ENCODE measurements at regions not wholly inside any gene's neighbourhood (a gene's known extent, or its start where the extent isn't known, plus 50 kb on each side); places are given as distances from the start of the nearest gene placed in this dataset.

DNA sequence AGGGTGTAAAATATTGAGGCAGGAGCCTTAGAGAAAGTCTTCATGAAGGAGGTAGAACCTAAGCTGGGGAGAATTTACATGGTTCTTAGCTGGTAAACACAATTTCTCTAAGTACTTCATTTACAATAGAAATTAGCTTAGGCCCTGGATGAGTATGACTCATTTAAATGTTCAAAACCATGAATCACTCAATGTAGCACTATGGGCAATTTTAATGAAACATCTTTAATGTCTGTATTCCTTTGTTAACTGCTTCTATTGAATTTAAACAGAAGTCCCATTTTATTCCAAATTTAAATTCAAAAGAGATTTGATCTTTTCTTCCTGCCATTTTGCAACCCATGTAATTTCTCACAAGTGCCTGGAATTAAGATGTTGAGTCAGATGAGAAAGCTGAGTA lies 252.1 kb downstream of the RFC3 start:
- Mint-ChIP-seq H3K4me1 (ENCODE audit: unreplicated experiment) (peaks cover 12% of the 10 kb centered on the region), H3K27ac (no peak overlapping the region), H3K4me3 (no peak overlapping the region), H3K36me3 (no peaks in the 10 kb centered on the region), H3K27me3 (no peaks in the 10 kb centered on the region), H3K9me3 (peaks cover 27% of the 10 kb centered on the region)
- no peak for DNase-seq (ENCODE audit: extremely low spot score, unreplicated experiment)
- TF ChIP-seq, protein P1, sequence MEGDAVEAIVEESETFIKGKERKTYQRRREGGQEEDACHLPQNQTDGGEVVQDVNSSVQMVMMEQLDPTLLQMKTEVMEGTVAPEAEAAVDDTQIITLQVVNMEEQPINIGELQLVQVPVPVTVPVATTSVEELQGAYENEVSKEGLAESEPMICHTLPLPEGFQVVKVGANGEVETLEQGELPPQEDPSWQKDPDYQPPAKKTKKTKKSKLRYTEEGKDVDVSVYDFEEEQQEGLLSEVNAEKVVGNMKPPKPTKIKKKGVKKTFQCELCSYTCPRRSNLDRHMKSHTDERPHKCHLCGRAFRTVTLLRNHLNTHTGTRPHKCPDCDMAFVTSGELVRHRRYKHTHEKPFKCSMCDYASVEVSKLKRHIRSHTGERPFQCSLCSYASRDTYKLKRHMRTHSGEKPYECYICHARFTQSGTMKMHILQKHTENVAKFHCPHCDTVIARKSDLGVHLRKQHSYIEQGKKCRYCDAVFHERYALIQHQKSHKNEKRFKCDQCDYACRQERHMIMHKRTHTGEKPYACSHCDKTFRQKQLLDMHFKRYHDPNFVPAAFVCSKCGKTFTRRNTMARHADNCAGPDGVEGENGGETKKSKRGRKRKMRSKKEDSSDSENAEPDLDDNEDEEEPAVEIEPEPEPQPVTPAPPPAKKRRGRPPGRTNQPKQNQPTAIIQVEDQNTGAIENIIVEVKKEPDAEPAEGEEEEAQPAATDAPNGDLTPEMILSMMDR (conservative IDR thresholded peaks at IDR 0.05): no peak

DNA sequence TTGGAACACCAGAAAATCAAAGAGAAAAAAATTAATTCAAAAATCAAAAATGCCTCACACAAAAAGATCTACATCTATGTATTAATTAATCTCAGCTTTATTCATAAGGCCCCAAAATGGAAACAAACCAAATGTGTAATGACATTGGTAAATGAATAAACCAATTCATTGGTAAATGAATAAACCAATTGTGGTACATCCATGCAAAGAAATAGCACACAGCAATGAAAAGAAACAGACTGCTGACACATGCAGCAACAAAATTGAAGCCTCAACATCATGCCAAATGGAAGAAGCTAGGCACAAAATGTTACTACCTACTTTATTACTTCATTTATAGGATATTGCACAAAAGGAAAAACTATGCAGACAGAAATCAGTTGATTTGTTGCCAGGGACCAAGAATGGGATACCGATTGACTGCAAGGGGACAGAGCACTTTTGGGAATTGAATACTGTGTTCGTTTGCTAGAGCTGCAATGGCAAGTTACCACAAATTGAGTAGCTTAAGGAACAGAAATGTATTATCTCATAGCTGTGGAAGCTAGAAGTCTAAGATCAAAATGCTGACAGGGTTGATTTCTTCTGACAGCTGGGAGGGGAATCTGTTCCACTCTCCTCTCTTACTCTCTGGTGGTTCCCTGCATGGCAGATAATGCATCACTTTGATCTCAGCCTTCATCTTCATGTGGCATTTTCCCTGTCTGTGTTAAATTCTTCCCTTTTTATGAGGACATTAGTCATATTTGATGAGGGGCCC lies 252.8 kb downstream of the RFC3 start:
- H3K4me1 Mint-ChIP-seq (ENCODE audit: unreplicated experiment): peaks cover 9% of the 10 kb centered on the region
- H3K27me3 Mint-ChIP-seq: no peaks in the 10 kb centered on the region
- TF ChIP-seq, protein P1 (conservative IDR thresholded peaks at IDR 0.05): no peak
- peaks cover 27% of the 10 kb centered on the region for H3K9me3 Mint-ChIP-seq
- H3K27ac Mint-ChIP-seq: peak overlapping the region; percentile 59
- H3K36me3 Mint-ChIP-seq: no peaks in the 10 kb centered on the region
- H3K4me3 Mint-ChIP-seq: no peak overlapping the region
- DNase-seq (ENCODE audit: extremely low spot score, unreplicated experiment): no peak

DNA sequence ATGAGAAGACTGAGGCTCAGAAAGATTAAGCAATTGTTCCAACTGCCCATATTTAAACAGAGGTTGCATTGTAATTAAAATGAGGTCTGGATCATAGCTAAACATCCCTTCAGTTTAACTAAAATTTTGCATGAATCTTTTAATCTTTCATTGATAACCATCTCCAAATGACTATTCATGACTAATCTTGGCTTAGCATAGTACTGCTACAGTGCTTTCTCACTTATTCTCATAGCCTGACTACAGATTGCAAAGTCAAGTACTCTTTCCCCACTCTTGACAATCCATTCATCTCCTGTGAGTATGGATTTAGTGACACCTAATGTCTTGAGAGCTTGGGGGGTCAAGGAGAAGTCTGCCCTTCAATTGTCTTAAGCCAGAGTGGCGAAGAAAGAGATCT lies 258.4 kb downstream of the RFC3 start:
- DNase-seq (ENCODE audit: extremely low spot score, unreplicated experiment): no peak
- Mint-ChIP-seq H3K36me3 (no peaks in the 10 kb centered on the region), H3K27ac (no peak overlapping the region), H3K27me3 (no peaks in the 10 kb centered on the region), H3K4me1 (ENCODE audit: unreplicated experiment) (peaks cover 8% of the 10 kb centered on the region), H3K9me3 (peaks cover 8% of the 10 kb centered on the region), H3K4me3 (no peak overlapping the region)
- TF ChIP-seq, protein P1 (conservative IDR thresholded peaks at IDR 0.05): no peak

DNA sequence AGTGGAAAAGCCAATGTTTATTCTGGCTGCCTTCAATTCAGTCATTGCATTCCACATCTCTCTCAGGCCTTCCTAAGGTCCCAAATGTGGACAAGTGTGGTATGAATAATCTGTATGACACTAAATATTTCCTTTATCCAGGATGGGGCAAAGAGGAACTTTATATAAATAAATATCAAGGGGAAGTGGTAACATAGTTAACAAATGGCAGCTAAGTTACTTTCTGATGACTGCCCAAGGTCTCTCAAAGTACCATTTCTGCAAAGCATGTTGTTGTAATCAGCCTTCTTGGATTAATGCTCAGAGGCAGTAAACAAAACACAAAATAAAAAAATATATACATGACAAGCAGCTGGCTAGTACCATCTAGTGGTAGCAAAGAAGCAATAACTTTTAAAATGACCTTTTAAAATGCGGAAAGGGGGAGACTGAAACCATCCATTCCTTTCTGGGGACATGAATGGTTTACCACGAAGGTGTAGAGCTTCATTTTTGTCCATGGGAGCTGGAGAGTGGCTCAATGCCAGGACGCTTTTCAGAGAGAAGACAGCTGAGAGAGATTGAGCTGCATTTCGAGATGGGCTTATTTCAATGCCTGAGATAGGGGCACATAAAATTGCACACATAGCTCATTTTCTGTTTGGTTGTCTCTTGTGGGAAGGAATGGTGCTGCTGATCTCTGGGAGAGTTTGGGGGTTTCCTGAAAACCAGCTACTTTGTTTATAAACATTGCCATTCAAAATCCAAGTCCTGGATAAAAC lies 259.2 kb downstream of the RFC3 start:
- Mint-ChIP-seq H3K9me3 (peaks cover 7% of the 10 kb centered on the region), H3K4me1 (ENCODE audit: unreplicated experiment) (peaks cover 8% of the 10 kb centered on the region), H3K36me3 (no peaks in the 10 kb centered on the region), H3K27me3 (no peaks in the 10 kb centered on the region), H3K27ac (peak overlapping the region; percentile 25), H3K4me3 (no peak overlapping the region)
- no peak for DNase-seq (ENCODE audit: extremely low spot score, unreplicated experiment)
- TF ChIP-seq, protein P1 (conservative IDR thresholded peaks at IDR 0.05): peak; percentile 75

DNA sequence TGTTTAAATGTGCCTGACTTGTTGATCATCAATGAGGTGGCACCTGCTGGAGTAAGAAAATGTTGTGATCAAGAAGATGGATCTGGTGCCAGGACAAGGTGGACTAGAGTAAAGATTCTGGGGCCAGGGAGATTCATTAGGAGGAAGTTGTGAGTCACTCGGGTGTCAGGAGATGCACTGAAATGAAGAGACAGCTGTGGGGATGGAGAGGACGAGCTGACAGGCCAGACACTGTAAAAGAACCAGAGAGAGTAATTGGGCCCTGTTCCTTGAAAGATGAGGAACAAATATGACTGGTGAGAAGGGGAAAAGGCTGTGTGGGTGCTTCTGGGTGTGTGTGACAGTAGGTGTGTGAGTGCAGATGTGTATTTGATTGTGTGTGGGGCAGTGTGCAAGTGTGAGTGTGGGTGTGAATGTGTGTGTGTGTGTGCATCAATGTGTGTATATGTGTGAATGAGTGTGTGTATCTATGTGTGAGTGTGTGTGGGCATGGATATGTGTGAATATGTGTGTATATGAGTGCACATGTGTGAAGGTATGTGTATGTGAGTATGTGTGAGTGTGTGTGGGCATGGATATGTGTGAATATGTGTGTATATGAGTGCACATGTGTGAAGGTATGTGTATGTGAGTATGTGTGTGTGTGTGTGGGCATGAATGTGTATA lies 260.5 kb downstream of the RFC3 start:
- Mint-ChIP-seq H3K9me3 (peaks cover 7% of the 10 kb centered on the region), H3K4me1 (ENCODE audit: unreplicated experiment) (peaks cover 8% of the 10 kb centered on the region)

More for the DNA sequence above, 260.5 kb downstream of the RFC3 start:
- no peak for DNase-seq (ENCODE audit: extremely low spot score, unreplicated experiment)
- H3K27me3 Mint-ChIP-seq: no peaks in the 10 kb centered on the region
- no peak overlapping the region for H3K27ac Mint-ChIP-seq
- H3K4me3 Mint-ChIP-seq: no peak overlapping the region
- no peaks in the 10 kb centered on the region for H3K36me3 Mint-ChIP-seq
- TF ChIP-seq, protein P1 (conservative IDR thresholded peaks at IDR 0.05): no peak
